HG02642 (cell line): ENCODE measurements at regions not wholly inside any gene's neighbourhood (a gene's known extent, or its start where the extent isn't known, plus 50 kb on each side); places are given as distances from the start of the nearest gene placed in this dataset.

Source experiments
- ATAC-seq: cut with Tn5 transposase; IDR thresholded peaks from one replicate; pipeline ENCODE4 v1.9.1; 2021; ENCODE audit warnings: mild to moderate bottlenecking; ENCODE audit not compliant: unreplicated experiment, poor library complexity

DNA sequence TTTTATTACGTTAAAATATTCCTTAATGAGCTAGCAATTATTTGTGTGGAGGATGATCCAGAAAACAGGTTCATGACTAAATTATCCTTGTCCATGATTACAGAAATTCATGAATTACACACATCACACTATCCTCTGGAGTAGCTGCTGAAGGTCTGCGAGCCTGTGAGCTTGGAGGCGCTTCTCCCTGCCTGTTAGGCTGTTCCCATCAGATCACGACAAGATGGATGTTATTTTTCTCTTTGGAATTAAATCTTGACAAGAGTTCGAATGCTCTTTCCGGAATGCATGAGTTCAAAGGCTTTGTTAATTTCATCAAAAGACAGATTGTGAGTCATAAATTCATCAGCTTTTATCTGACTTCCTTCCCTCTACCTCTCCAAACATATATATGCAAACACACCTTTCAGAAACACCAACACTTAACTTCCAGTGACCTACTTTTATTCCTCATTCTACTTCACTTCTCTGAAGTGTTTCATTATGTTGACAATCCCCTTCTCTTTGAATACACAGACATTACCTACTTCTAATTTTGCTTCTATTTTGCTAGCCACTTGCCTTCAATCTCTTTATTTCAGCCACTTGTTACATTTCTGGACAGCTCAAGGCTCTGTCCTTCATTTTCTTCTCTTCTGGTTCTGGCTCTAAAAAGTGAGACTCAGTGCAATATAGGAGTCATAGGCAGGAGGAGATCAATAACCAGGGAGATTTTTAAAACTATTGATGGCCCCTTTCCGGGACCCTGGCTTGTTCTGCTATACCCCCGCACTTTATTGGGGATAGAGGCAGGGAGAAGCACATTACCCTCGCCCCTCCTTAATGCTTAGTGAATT, 274.6 kb downstream of the BTG1 start:
- no peak for ATAC-seq

- ATAC-seq: no peak
Observed at GRCh38 chr12:91868054-91868453, 277.6 kb downstream of the BTG1 start.

- no peak for ATAC-seq
Observed at GRCh38 chr12:91866566-91866965, 279.1 kb downstream of the BTG1 start.

DNA sequence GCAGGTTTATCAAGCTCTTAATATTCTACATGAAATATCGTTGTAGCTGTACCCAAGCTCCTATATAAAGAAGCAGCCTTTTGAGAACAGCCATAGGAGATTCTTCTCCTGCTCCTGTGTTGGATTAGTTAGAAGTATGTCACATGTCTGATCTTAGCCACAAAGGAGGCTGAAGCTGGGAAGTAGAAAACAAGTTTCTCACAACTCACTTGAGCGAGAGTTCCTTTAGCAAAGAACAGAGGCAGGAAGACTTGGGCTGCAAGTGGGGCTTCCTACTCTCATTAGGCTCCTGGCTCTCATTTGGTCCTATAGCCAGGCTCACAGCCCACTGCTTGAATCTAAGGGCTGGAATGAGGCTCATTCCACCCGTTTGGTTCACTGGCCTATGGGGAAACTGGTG, 281.9 kb downstream of the BTG1 start:
- no peak for ATAC-seq

GRCh38 chr12:91861554-91861953, 284.1 kb downstream of the BTG1 start:
- ATAC-seq: no peak

DNA sequence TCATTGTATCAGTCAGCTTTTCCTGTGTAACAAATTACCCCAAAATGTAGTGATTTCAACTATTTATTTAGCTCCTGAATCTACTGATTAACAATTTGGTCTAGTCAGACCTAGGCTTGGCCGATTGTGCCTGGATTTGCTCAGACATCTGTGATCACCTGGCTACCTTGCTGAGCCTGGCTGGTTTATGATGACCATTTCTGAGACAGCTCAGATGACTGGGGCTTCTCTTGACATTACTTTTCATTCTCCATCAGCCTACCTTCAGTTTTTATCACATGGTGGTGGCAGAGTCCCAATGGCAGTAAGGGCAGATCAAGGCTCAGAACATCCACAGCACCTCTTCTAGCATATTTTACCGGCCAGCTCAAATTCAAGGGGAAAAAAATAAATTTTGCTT, 286.3 kb downstream of the BTG1 start:
- no peak for ATAC-seq

GRCh38 chr12:91857813-91858542, 287.7 kb downstream of the BTG1 start:
- ATAC-seq: no peak

- no peak for ATAC-seq
Observed at GRCh38 chr12:91854725-91855124, 290.9 kb downstream of the BTG1 start.

GRCh38 chr12:91853350-91854127, 292.1 kb downstream of the BTG1 start:
- no peak for ATAC-seq

DNA sequence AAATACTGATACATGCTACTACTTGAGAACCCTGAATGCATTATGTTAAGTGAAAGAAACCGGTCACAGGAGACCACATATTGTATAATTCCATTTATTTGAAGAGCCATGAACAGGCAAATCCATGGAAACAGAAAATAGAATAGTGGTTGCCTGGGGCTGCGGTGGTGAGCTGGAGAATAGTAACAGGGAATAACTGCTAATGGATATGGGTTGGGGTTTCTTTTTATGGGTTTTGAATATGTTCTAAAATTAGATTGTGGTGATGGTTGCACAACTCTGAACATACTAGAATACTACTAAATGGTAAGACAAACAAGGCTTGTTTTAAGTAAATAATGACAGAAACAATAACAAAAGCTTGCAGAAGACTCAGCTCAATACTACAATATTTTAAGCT, 293.0 kb downstream of the BTG1 start:
- no peak for ATAC-seq

DNA sequence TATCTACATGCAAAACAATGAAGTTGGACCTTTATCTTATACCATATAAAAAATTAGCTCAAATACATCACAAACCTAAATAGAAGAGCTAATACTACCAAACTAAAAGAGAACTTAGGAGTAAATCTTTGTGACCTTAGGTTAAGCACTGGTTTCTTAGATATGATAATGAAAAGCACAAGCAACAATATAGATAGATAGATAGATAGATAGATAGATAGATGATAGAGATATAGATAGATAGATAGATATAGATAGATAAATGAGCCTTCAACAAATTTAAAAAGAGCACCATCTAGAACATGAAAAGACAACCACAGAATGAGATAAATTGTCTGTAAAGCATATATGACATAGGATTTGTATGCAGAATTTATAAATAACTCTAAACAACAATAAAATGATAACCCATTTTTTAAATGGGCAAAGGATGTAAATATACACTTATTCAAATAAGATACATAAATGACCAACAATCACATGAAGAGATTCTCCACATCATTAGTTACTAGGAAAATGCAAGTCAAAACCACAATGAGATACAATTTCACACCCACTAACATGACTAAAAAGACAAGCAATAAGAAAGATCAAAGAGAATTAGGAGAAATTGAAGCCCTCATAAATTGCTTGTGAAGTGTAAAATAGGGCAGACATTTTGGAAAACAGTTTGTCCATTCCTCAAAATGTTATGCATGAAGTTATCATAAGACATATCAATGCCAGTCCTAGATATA, 293.7 kb downstream of the BTG1 start:
- no peak for ATAC-seq

- ATAC-seq: no peak
Observed at GRCh38 chr12:91846466-91847055, 299.1 kb downstream of the BTG1 start.

- no peak for ATAC-seq
Observed at GRCh38 chr12:91845365-91845764, 300.3 kb downstream of the BTG1 start.

GRCh38 chr12:91841822-91842221, 303.8 kb downstream of the BTG1 start:
- no peak for ATAC-seq

DNA sequence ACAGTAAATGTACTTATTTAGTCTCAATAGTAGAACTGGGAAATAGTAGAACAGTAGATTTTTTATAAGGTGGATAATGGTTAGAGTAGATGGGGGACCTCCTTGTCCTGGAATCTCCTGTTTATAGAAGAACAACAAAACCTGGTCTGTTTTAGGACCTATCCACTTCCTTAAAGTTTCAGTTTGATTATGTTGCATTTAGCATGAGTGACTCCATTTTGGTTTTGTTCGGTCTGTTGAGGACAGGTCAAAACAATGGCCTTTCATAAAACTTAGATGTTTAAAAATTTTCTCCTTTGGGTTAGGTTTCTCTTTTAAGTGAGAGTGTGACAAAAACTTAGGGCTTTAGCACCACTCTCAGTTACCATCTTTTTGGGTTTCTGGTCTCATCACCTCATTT, 308.9 kb downstream of the BTG1 start:
- ATAC-seq: no peak

- ATAC-seq: no peak
Observed at GRCh38 chr12:91836264-91836663, 309.4 kb downstream of the BTG1 start.

- no peak for ATAC-seq
Observed at GRCh38 chr12:91835693-91836092, 310.0 kb downstream of the BTG1 start.

DNA sequence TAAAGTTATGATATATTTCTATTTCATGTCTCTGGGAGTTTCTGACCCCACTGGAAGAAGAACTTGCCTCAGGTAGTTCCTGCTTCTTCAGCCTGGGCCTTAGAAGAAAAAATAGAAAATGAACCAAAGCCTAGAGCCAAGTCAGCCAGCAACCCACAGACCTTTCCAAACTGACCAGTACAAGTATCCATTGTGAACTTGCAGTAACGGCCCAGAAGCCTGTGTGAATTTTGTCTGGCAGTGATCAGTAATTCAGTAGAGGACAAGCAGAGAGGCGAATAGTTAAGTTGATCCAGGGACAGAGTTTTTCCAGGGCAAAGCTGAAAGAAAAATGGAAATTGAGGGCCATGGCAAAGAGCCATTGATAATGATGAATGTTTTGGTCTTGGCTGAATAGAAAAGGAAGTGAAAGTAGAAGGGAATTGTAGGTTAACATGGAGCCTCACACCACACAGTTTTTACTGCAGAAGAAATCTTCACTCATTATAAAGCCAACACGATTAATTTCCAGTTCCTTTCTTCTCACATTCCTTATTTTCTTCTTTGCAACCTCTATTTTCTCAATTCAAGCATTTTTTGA, 311.8 kb downstream of the BTG1 start:
- no peak for ATAC-seq

GRCh38 chr12:91825999-91826398, 319.6 kb downstream of the BTG1 start:
- no peak for ATAC-seq

GRCh38 chr12:91824991-91825390, 320.7 kb downstream of the BTG1 start:
- no peak for ATAC-seq
